Subcutaneous abdominal adipose tissue (tissue), 5 donors: ENCODE measurements at regions not wholly inside any gene's neighbourhood (a gene's known extent, or its start where the extent isn't known, plus 50 kb on each side); places are given as distances from the start of the nearest gene placed in this dataset.

Experiments
- H3K27ac ChIP-seq: one replicate; pipeline ENCODE4 v1.7.0; 2013; ENCODE audit warnings: low read depth, mild to moderate bottlenecking, inconsistent platforms, low read length, moderate library complexity
- H3K27me3 ChIP-seq, 5 donors: one replicate each; pipeline ENCODE4 v1.7.0; 2013; ENCODE audit warnings: low read length in 5 of 5, inconsistent platforms in 1 of 5; ENCODE audit not compliant: control insufficient read depth in 5 of 5, insufficient read depth in 4 of 5
- H3K36me3 ChIP-seq, 5 donors: one replicate each; pipeline ENCODE4 v1.7.0; 2013; ENCODE audit warnings: low read length in 5 of 5; ENCODE audit not compliant: control insufficient read depth in 5 of 5, insufficient read depth in 5 of 5
- H3K4me1 ChIP-seq, 5 donors: one replicate each; pipeline ENCODE4 v1.7.0; 2013; ENCODE audit warnings: low read length in 5 of 5, mild to moderate bottlenecking in 3 of 5, moderate library complexity in 1 of 5; ENCODE audit not compliant: control insufficient read depth in 5 of 5, insufficient read depth in 5 of 5
- H3K4me3 ChIP-seq, 5 donors: one replicate each; pipeline ENCODE4 v1.7.0; 2013; ENCODE audit warnings: low read length in 5 of 5, low read depth in 1 of 5
- H3K9ac ChIP-seq, 5 donors: one replicate each; pipeline ENCODE4 v1.7.0; 2013; ENCODE audit warnings: low read length in 5 of 5, mild to moderate bottlenecking in 4 of 5, moderate library complexity in 3 of 5
- H3K9me3 ChIP-seq, 5 donors: one replicate each; pipeline ENCODE4 v1.7.0; 2013; ENCODE audit warnings: low read length in 5 of 5; ENCODE audit not compliant: control insufficient read depth in 5 of 5
- donor health status: healthy.
- donor health status: healthy.
- donor health status: healthy.
- donor health status: healthy.
- donor health status: healthy.

DNA sequence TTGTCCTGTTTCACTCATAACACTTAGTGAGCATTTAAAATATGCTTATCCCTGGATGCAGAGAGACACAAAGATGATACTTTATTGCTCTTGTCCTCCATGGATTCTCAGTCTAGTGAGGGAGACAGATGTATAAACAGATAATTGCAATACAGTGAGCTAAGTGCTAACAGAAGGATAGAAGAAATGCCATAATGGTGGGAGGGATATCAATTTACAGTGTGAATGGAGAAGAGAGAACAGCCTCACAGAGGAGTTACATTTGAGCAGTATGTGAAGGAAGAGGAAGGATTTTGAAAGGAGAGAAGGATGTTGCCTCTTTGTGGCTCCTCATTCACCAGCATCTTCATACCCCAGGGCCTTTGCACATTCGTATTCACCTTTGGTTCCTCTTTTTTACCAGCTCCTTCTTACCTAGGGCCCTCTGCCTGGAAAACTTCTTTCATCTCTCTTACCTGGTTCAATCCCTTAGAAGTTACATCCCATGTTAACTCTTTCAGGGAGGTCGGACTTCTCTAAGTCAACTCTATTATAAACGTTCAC, 341.7 kb downstream of the PRL start:
- no peak overlapping the region for H3K27ac ChIP-seq
- no peak overlapping the region for H3K4me3 ChIP-seq
- no peaks in the 10 kb centered on the region for H3K9me3 ChIP-seq
- no peaks in the 10 kb centered on the region for H3K27me3 ChIP-seq
- H3K4me1 ChIP-seq: peaks cover 0 to 19% (median 3%) of the 10 kb centered on the region in 5 donors
- H3K36me3 ChIP-seq: no peaks in the 10 kb centered on the region
- H3K9ac ChIP-seq: no peak overlapping the region

DNA sequence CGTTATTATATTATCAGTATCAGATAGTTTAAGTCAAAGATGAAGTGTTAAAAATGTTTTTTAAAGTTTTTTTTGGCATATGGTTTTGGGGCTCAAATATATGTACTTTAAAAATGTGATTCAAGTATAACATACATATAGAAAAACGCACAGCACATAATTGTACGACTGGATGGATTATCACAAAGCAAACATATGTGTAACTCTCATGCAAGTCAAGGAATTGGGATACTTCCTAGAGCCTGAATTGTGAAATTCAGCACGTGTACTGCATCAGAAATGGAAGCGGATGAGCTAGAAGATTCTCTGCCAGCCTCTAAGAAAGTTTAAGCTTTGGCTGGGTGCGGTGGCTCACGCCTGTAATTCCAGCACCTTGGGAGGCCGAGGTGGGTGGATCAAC, 340.9 kb downstream of the PRL start:
- no peaks in the 10 kb centered on the region for H3K9me3 ChIP-seq
- H3K9ac ChIP-seq: no peak overlapping the region
- no peaks in the 10 kb centered on the region for H3K27me3 ChIP-seq
- H3K4me3 ChIP-seq: no peak overlapping the region
- peaks cover 0 to 15% (median 3%) of the 10 kb centered on the region in 5 donors for H3K4me1 ChIP-seq
- no peaks in the 10 kb centered on the region for H3K36me3 ChIP-seq
- H3K27ac ChIP-seq: no peak overlapping the region

DNA sequence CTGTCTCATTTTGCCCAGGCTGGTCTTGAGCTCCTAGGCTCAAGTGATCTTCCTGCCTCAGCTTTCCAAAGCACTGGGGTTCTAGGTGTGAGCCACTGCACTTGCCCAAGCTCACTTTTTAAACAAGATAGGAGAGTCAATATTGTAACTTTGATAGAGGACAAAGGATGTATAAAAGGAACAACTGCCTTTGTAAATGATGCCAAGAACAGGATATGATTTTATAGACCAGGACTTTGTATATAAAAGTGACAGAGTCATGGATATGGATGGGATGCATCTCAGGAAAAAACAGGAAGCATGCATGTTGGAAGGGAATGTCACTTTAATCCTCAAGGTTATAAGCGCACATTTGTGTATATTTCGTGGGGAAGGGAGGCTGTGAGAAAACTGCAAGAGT, 338.4 kb downstream of the PRL start:
- H3K27ac ChIP-seq: no peak overlapping the region
- H3K4me1 ChIP-seq: peaks cover 0 to 13% (median 3%) of the 10 kb centered on the region in 5 donors
- no peak overlapping the region for H3K9ac ChIP-seq
- no peaks in the 10 kb centered on the region for H3K27me3 ChIP-seq
- no peaks in the 10 kb centered on the region for H3K9me3 ChIP-seq
- H3K36me3 ChIP-seq: no peaks in the 10 kb centered on the region
- H3K4me3 ChIP-seq: no peak overlapping the region

DNA sequence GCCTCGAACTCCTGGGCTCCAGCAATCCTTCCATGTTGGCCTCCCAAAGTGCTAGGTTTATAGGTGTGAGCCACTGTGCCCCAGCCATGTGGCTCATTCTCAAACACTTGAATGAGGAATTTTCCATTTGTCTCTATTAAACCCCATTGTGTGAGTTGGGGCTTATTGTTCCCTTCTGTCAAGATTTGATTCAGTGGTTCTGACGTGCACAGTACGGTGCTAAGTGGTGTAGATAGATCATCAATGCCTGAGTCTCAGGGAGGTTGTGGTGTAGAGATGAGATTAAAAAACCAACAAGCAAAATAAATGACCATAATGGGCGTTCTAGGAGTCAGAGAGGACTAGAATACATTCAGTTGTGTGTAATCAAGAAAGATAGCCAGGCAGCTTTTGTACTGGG, 335.6 kb downstream of the PRL start:
- no peaks in the 10 kb centered on the region for H3K36me3 ChIP-seq
- no peaks in the 10 kb centered on the region for H3K27me3 ChIP-seq
- no peak overlapping the region for H3K9ac ChIP-seq
- H3K4me3 ChIP-seq: no peak overlapping the region
- H3K27ac ChIP-seq: no peak overlapping the region
- H3K9me3 ChIP-seq: no peaks in the 10 kb centered on the region
- no peaks in the 10 kb centered on the region for H3K4me1 ChIP-seq

DNA sequence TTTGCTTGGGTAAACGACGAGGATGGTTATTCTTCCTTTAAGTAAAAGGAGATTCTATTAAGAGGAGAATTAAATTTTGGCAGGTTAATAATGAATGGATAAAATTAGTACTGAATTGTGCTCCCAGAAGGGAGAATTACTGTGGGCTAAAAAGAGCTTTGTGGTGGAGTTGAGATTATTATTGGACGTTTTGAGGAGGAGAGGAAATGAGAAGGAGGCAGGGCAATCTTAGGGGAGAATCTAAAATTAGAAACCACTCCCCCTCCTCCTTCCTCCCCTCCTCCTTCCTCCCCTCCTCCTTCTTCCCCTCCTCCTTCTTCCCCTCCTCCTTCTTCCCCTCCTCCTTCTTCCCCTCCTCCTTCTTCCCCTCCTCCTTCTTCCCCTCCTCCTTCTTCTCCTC, 331.8 kb downstream of the PRL start:
- Histone ChIP-seq H3K4me3 (no peak overlapping the region), H3K4me1 (peaks cover 0 to 5% (median 0%) of the 10 kb centered on the region in 5 donors), H3K9ac (no peak overlapping the region), H3K36me3 (no peaks in the 10 kb centered on the region), H3K27ac (no peak overlapping the region), H3K9me3 (no peaks in the 10 kb centered on the region), H3K27me3 (no peaks in the 10 kb centered on the region)

DNA sequence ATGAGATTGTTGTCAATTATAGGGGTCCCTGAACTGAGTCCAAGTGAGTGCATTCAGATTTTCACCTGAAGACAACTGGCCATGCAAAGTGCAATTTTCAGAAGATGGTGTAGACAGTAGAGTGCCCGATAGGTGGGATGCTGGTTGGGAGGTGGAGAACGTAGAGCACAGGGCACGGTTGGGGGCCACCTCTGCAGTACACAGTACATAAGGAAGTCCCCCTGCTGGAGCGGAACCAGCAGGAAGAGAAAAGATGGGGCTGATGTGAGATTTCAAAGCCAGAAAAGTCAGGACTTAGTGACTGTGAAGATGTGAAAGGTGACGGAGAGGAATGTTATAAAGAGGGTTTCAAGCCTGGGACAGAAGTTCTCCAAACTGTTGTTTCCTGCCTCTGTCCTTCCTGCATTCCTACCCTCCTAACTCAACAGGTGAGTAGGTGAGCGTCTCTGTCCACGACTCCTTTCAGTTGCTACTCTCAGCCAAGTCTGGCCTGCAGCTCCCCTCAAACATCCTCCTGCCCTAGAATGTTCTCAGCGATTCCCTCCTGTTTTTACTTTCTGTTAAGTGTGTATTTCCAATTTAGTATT, 330.8 kb downstream of the PRL start:
- Histone ChIP-seq H3K4me1 (peaks cover 0 to 5% (median 3%) of the 10 kb centered on the region in 5 donors), H3K4me3 (no peak overlapping the region), H3K36me3 (no peaks in the 10 kb centered on the region), H3K9ac (no peak overlapping the region), H3K27ac (no peak overlapping the region), H3K27me3 (no peaks in the 10 kb centered on the region), H3K9me3 (no peaks in the 10 kb centered on the region)

DNA sequence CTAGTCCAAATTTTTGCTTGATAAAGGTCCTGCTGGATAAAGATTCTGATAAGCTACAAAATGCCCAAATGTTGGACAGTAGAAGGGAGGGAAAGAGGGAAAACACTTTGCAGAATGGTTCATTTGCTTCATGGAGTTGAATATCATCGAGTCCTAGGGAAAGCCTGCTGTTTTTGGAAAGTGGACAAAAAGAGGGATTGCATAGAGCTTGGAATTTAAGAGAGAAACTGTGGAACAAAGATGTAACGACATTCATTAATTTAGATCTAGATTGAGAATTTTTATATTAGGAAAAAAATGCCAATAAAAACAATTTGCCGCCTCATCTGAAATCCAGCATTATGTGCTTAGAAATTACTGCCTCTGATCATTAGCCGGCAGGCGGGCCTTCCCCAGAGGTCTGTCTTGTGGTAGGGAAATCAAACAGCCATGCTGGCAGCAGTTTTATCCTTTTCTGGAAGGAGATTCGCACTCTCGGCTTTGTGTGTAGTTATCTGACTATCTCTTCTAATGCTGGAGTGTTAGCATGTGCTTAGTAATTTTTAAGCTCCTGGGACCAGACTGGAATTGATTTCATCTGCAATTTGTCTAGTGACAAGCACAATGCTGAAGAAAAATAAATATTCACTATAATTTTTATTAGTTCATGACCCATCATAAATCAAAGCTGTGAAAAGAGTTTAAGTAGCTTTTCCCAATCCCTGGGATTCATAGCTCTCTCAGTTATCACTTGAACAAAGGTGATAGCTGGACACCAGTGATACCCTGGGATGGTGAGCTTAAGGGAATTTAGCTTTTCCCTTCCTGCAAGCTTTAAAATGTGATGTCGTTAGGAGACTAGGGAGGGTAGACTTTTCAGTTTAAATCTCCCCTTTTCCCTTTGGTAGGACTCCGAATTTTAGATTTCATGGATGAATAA, 329.5 kb downstream of the PRL start:
- Histone ChIP-seq H3K9me3 (no peaks in the 10 kb centered on the region), H3K27ac (no peak overlapping the region), H3K36me3 (no peaks in the 10 kb centered on the region)

DNA sequence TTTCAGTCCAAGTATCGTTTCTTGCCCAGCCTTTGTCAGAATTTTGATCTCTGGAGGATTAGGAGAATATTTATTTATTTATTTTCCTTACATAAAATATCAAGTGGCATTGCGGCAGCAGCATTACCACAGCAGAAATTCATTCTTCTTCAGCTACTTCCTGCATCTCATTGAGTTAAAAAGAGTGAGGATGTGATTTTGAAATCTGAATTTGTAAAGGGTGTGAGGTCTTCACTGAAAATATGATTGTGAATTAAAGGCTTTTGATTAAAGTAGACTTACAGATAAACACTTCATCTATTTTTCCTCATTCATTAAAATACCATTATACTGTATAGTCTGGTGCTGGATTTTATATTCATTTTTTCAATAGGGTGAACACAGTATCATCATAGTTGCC, 328.4 kb downstream of the PRL start:
- no peak overlapping the region for H3K27ac ChIP-seq
- H3K36me3 ChIP-seq: no peaks in the 10 kb centered on the region
- no peaks in the 10 kb centered on the region for H3K27me3 ChIP-seq
- H3K4me3 ChIP-seq: no peak overlapping the region
- no peak overlapping the region for H3K9ac ChIP-seq
- H3K4me1 ChIP-seq: peaks cover 0 to 5% (median 3%) of the 10 kb centered on the region in 5 donors
- no peaks in the 10 kb centered on the region for H3K9me3 ChIP-seq

More for the DNA sequence above, 329.5 kb downstream of the PRL start:
- Histone ChIP-seq H3K27me3 (no peaks in the 10 kb centered on the region), H3K4me1 (peaks cover 0 to 5% (median 3%) of the 10 kb centered on the region in 5 donors), H3K4me3 (no peak overlapping the region), H3K9ac (no peak overlapping the region)

DNA sequence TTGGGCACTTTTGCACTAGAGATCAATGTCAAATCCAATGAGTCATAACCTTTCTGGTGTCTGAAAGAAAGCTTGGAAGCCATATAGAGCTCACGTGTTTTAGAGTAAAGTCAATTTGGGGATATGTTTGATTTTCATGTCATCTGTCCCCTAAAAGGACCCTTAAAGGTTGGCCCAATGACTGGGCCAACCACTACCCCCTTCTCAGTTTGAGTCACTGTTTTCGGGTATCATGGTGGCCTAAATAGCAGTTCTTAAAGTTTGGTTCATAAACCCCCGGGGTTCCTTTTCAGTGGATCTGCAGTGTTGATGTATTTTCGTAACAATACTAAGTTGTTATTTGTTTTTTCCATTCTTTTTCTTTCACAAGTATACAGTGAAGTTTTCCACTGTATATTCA, 327.6 kb downstream of the PRL start:
- Histone ChIP-seq H3K27ac (no peak overlapping the region), H3K36me3 (no peaks in the 10 kb centered on the region), H3K27me3 (no peaks in the 10 kb centered on the region), H3K9me3 (no peaks in the 10 kb centered on the region), H3K4me1 (peaks cover 0 to 5% (median 3%) of the 10 kb centered on the region in 5 donors), H3K9ac (no peak overlapping the region), H3K4me3 (no peak overlapping the region)
